ENCODE measurements at regions not wholly inside any gene's neighbourhood (a gene's known extent, or its start where the extent isn't known, plus 50 kb on each side); places are given as distances from the start of the nearest gene placed in this dataset.

DNA sequence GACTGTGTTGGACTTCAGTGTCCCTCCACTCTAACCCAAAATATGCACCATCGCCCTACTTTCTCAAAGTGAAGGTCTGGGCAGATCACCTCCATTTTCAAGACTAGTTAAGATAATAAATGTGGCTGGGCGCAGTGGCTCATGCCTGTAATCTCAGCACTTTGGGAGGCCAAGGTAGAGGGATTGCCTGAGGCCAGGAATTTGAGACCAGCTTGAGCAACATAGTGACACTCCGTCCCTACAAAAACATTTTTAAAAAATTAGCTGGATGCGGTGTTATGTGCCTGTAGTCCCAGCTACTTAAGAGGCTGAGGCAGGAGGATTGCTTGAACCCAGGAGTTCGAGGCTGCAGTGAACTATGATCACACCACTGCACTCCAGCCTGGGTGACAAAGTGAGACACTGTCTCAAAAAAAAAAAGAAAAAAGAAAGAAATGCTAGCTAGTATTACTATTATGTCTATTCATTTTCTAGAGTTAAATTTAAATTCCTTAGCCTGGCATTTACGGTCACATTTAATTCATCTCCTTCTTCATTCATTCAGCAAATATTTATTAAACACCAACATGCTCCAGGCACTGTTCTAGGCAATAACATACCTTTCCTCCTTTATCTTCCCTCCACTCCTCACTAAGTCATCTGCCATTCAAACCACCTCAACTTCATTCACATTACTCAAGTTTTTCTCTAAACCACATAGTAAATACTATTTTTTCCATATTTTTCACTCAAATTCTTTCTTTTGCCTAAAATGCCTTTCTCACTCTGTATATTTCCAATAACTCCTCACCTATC lies 96.1 kb upstream of the XYLT1 start:
- POLR2A ChIA-PET = no interaction called here
- Histone ChIP-seq H3K4me1 (ENCODE audit: control insufficient read depth, insufficient read depth, low read length) (no peaks in the 10 kb centered on the region), H3K36me3 (ENCODE audit: control insufficient read depth in 2 of 2, insufficient read depth in 1 of 2, low read length in 2 of 2) (no peaks in the 10 kb centered on the region), H3K4me3 (ENCODE audit: low read depth, low read length) (no peak overlapping the region), H3K27ac (ENCODE audit: extremely low read depth, low read depth, low read length) (no peak overlapping the region), H3K9me3 (ENCODE audit: control insufficient read depth, insufficient read depth, low read depth, low read length) (no peaks in the 10 kb centered on the region)
- TF ChIP-seq ZFHX2 (tag by site-specific recombination; conservative IDR thresholded peaks at IDR 0.05) (no peak), ZNF324 (tag by site-specific recombination; IDR thresholded peaks at IDR 0.05) (no peak), ZNF184 (tag by site-specific recombination; IDR thresholded peaks at IDR 0.05) (no peak), ZFP69B (tag by site-specific recombination; IDR thresholded peaks at IDR 0.05) (no peak), ZNF433 (tag by site-specific recombination; IDR thresholded peaks at IDR 0.05; ENCODE audit: low read depth) (no peak), ZNF626 (tag by site-specific recombination; IDR thresholded peaks at IDR 0.05) (no peak), ZNF571 (tag by site-specific recombination; IDR thresholded peaks at IDR 0.05) (no peak), ZNF133 (tag by site-specific recombination; IDR thresholded peaks at IDR 0.05) (no peak), ZNF624 (tag by site-specific recombination; IDR thresholded peaks at IDR 0.05) (no peak), ZNF785 (tag by site-specific recombination; IDR thresholded peaks at IDR 0.05) (no peak), ZNF266 (tag by site-specific recombination; IDR thresholded peaks at IDR 0.05; ENCODE audit: low read depth) (no peak), ZBTB26 (tag by site-specific recombination; optimal IDR thresholded peaks at IDR 0.05) (no peak), ZNF514 (tag by site-specific recombination; IDR thresholded peaks at IDR 0.05) (no peak), ZNF416 (tag by site-specific recombination; IDR thresholded peaks at IDR 0.05) (no peak), ZXDB (tag by site-specific recombination; IDR thresholded peaks at IDR 0.05) (no peak), ZFP3 (tag by site-specific recombination; IDR thresholded peaks at IDR 0.05; ENCODE audit: low read depth) (no peak), ZBTB21 (tag by site-specific recombination; IDR thresholded peaks at IDR 0.05) (no peak)
- TF ChIP-seq, protein P1, sequence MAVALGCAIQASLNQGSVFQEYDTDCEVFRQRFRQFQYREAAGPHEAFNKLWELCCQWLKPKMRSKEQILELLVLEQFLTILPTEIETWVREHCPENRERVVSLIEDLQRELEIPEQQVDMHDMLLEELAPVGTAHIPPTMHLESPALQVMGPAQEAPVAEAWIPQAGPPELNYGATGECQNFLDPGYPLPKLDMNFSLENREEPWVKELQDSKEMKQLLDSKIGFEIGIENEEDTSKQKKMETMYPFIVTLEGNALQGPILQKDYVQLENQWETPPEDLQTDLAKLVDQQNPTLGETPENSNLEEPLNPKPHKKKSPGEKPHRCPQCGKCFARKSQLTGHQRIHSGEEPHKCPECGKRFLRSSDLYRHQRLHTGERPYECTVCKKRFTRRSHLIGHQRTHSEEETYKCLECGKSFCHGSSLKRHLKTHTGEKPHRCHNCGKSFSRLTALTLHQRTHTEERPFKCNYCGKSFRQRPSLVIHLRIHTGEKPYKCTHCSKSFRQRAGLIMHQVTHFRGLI (tag by site-specific recombination; IDR thresholded peaks at IDR 0.05) = no peak
- CTCF ChIA-PET = interaction anchor here (1.0 kb wide), 1 partner anchor 12 kb away, joined by 3 read pairs; no protein-coding TSS in a partner anchor

GRCh38 chr16:17566075-17566474 lies 95.3 kb upstream of the XYLT1 start:
- TF ChIP-seq, protein P2, sequence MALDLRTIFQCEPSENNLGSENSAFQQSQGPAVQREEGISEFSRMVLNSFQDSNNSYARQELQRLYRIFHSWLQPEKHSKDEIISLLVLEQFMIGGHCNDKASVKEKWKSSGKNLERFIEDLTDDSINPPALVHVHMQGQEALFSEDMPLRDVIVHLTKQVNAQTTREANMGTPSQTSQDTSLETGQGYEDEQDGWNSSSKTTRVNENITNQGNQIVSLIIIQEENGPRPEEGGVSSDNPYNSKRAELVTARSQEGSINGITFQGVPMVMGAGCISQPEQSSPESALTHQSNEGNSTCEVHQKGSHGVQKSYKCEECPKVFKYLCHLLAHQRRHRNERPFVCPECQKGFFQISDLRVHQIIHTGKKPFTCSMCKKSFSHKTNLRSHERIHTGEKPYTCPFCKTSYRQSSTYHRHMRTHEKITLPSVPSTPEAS (tag by site-specific recombination; IDR thresholded peaks at IDR 0.05) = no peak
- TF ChIP-seq, protein P3, sequence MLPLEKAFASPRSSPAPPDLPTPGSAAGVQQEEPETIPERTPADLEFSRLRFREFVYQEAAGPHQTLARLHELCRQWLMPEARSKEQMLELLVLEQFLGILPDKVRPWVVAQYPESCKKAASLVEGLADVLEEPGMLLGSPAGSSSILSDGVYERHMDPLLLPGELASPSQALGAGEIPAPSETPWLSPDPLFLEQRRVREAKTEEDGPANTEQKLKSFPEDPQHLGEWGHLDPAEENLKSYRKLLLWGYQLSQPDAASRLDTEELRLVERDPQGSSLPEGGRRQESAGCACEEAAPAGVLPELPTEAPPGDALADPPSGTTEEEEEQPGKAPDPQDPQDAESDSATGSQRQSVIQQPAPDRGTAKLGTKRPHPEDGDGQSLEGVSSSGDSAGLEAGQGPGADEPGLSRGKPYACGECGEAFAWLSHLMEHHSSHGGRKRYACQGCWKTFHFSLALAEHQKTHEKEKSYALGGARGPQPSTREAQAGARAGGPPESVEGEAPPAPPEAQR (tag by site-specific recombination; IDR thresholded peaks at IDR 0.05) = no peak
- ChIA-PET POLR2A (no interaction called here), CTCF (no interaction called here)
- no peak overlapping the region for H3K4me3 ChIP-seq (ENCODE audit: low read depth, low read length)
- H3K9me3 ChIP-seq (ENCODE audit: control insufficient read depth, insufficient read depth, low read depth, low read length) = no peaks in the 10 kb centered on the region
- H3K27ac ChIP-seq (ENCODE audit: extremely low read depth, low read depth, low read length) = no peak overlapping the region
- H3K4me1 ChIP-seq (ENCODE audit: control insufficient read depth, insufficient read depth, low read length) = no peaks in the 10 kb centered on the region
- H3K36me3 ChIP-seq (ENCODE audit: control insufficient read depth in 2 of 2, insufficient read depth in 1 of 2, low read length in 2 of 2) = no peaks in the 10 kb centered on the region
